ENCODE measurements at regions not wholly inside any gene's neighbourhood (a gene's known extent, or its start where the extent isn't known, plus 50 kb on each side); places are given as distances from the start of the nearest gene placed in this dataset.

- Histone ChIP-seq H3K23ac (ENCODE audit: low read depth, low read length) (no peak overlapping the region), H2BK5ac (ENCODE audit: low read depth, low read length, poor library complexity, severe bottlenecking) (no peak overlapping the region), H4K20me1 (ENCODE audit: insufficient read depth, low read length) (no peaks in the 10 kb centered on the region), H3K4me2 (ENCODE audit: low read depth, low read length) (no peak overlapping the region), H3K27ac (ENCODE audit: insufficient read depth, low read length) (no peak overlapping the region), H3K9me1 (ENCODE audit: insufficient read depth, low read length) (no peaks in the 10 kb centered on the region), H3K9me3 (ENCODE audit: control insufficient read depth, insufficient read depth, low read length) (peaks cover 16% of the 10 kb centered on the region; the same call in 1 of the 2 replicates), H2BK15ac (ENCODE audit: low read depth, low read length) (no peak overlapping the region), H3K18ac (ENCODE audit: low read depth, low read length) (no peak overlapping the region), H2AK5ac (ENCODE audit: low read depth, low read length) (no peak overlapping the region), H2AK9ac (replicated peaks; ENCODE audit: low read depth, low read length, poor library complexity) (no peak overlapping the region), H3K36me3 (ENCODE audit: control insufficient read depth, insufficient read depth, low read length) (no peaks in the 10 kb centered on the region), H3K79me1 (ENCODE audit: low read depth in 1 of 2, low read length in 2 of 2) (no peaks in the 10 kb centered on the region), H4K8ac (ENCODE audit: low read depth in 2 of 2, low read length in 2 of 2) (no peak overlapping the region), H3K4ac (ENCODE audit: low read depth, low read length) (no peak overlapping the region), H3K4me1 (ENCODE audit: control insufficient read depth, insufficient read depth, low read length) (no peaks in the 10 kb centered on the region), H3K27me3 (ENCODE audit: control insufficient read depth, insufficient read depth, low read length) (peaks cover 26% of the 10 kb centered on the region), H2AFZ (replicated peaks; ENCODE audit: low read length, poor library complexity) (no peak overlapping the region), H3K9ac (ENCODE audit: low read depth, low read length) (no peak overlapping the region), H3K56ac (ENCODE audit: extremely low read depth, insufficient read depth, low read length) (no peak overlapping the region), H4K5ac (ENCODE audit: low read depth, low read length) (no peak overlapping the region), H4K91ac (ENCODE audit: insufficient read depth, low read depth, low read length) (no peak overlapping the region), H3K4me3 (ENCODE audit: insufficient read depth, low read depth, low read length) (no peak overlapping the region), H3K14ac (replicated peaks; ENCODE audit: low read depth, low read length) (no peak overlapping the region), H2BK120ac (ENCODE audit: low read depth, low read length) (no peak overlapping the region), H2BK20ac (ENCODE audit: low read depth, low read length) (no peak overlapping the region)
- TF ChIP-seq FOS (IDR thresholded peaks at IDR 0.05; ENCODE audit: low read depth, low read length), result no peak
- BruUV-seq (replicated peaks), result no TSS peak
- ATAC-seq (ENCODE audit: low read depth) (no peak), DNase-seq (no peak)
- WGBS, 2 experiments (ENCODE audit: extremely low coverage in 2 of 2, insufficient read length in 1 of 2), result 40% methylated on average over 1 of the region's 2 CpGs; no CpG with 5 or more reads in 1 of the 2 experiments
- in situ Hi-C loops (cut with MboI; ENCODE audit: low sequenced_read_pairs) (no loop called here), intact Hi-C loops (cut with micrococcal nuclease) (no loop called here), dilution Hi-C loops (cut with HindIII; ENCODE audit: low sequenced_read_pairs, unreplicated experiment) (no loop called here)
- POLR2A ChIA-PET (ENCODE audit: unreplicated experiment), result no interaction called here
- CTCF ChIA-PET, result no interaction called here
Observed at GRCh38 chrX:115906276-115906675, 264.3 kb upstream of the AGTR2 start.
